Fibroblast of lung (primary cell): ENCODE measurements at regions not wholly inside any gene's neighbourhood (a gene's known extent, or its start where the extent isn't known, plus 50 kb on each side); places are given as distances from the start of the nearest gene placed in this dataset.

Experiments
- CTCF ChIP-seq, 2 donors: IDR thresholded peaks in 1 of 2; conservative IDR thresholded peaks in 1 of 2; 1 replicate in 1 of 2; 2 replicates in 1 of 2; pipeline ENCODE4 v1.5.1; 2011 to 2012; ENCODE audit warnings: low read length in 2 of 2, control low read depth in 1 of 2, inconsistent platforms in 1 of 2, low read depth in 1 of 2, mild to moderate bottlenecking in 1 of 2
- EZH2 ChIP-seq: IDR thresholded peaks from 2 replicates; pipeline ENCODE4 v1.5.1; 2012; ENCODE audit warnings: low read length, control low read depth, mild to moderate bottlenecking; ENCODE audit errors: missing control alignments

DNA sequence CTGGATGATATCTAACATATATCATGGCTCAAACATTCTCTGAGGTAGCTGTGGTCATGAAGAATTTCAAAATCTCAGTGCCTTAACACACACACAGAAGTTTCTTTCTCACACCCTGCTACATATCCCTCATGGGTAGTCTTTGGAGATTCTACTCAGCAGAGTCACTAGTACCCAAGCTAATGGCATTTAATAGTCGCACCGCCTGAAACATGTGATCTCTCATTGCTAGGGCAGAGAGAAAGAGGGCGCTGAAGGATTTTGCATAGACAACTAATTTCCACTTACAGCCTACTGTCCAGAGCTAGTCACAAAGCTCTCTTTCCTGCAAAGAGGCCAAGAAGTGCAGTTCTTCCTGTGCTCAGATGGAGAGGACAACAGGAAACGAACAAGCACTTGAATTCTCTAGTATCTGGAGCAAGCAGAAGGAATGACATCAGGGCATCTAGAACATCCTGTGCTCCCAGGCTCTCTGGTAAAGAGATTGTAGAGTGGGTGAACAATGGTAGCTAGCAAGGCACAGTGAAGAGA, 183.4 kb upstream of the PTBP2 start:
- TF ChIP-seq CTCF (conservative IDR thresholded peaks at IDR 0.05 in 1 of 2, IDR thresholded peaks at IDR 0.05 in 1 of 2; ENCODE audit: low read depth in 1 of 2, low read length in 2 of 2), result peak; percentile 23 to 26
- TF ChIP-seq EZH2, result no peak
